ENCODE measurements at regions not wholly inside any gene's neighbourhood (a gene's known extent, or its start where the extent isn't known, plus 50 kb on each side); places are given as distances from the start of the nearest gene placed in this dataset.

GRCh38 chr9:29389421-29389820 is 1816.1 kb upstream of the C9orf72 start:
- Histone ChIP-seq H4K20me1 (ENCODE audit: insufficient read depth, low read length, poor library complexity, severe bottlenecking) (no peaks in the 10 kb centered on the region), H3K9me2 (replicated peaks; ENCODE audit: low read depth, low read length) (no peaks in the 10 kb centered on the region), H2AFZ (ENCODE audit: low read length) (no peak overlapping the region), H3K36me3 (ENCODE audit: insufficient read depth, low read length) (no peaks in the 10 kb centered on the region), H3K79me2 (ENCODE audit: insufficient read depth, low read length) (no peaks in the 10 kb centered on the region), H3K4me3 (ENCODE audit: low read length, poor library complexity, severe bottlenecking) (no peak overlapping the region), H3F3A (ENCODE audit: low read depth) (no peaks in the 10 kb centered on the region), H3K4me2 (ENCODE audit: low read depth, low read length, poor library complexity, severe bottlenecking) (no peak overlapping the region), H3K27me3 (ENCODE audit: insufficient read depth, low read length, poor library complexity, severe bottlenecking) (no peaks in the 10 kb centered on the region), H3K4me1 (ENCODE audit: insufficient read depth, low read length, poor library complexity, severe bottlenecking) (no peaks in the 10 kb centered on the region), H3K9me3 (ENCODE audit: insufficient read depth, low read depth, low read length) (no peaks in the 10 kb centered on the region; the same call in 1 of the 2 replicates), H3K9ac (ENCODE audit: low read depth, low read length, poor library complexity, severe bottlenecking) (no peak overlapping the region)
- no peak for TF ChIP-seq CTCF (conservative IDR thresholded peaks at IDR 0.05; ENCODE audit: low read length)

GRCh38 chr9:29390859-29391258 is 1817.6 kb upstream of the C9orf72 start:
- TF ChIP-seq EZH2phosphoT487 (IDR thresholded peaks at IDR 0.05; ENCODE audit: borderline replicate concordance) (no peak), CTCF (conservative IDR thresholded peaks at IDR 0.05; ENCODE audit: low read length) (no peak)
- no peaks in the 10 kb centered on the region for H3K36me3 ChIP-seq (ENCODE audit: insufficient read depth, low read length)
- H3K27me3 ChIP-seq (ENCODE audit: insufficient read depth, low read length, poor library complexity, severe bottlenecking) = no peaks in the 10 kb centered on the region
- no peaks in the 10 kb centered on the region for H3K9me2 ChIP-seq (replicated peaks; ENCODE audit: low read depth, low read length)
- H3K79me2 ChIP-seq (ENCODE audit: insufficient read depth, low read length) = no peaks in the 10 kb centered on the region
- H3K4me1 ChIP-seq (ENCODE audit: insufficient read depth, low read length, poor library complexity, severe bottlenecking) = no peaks in the 10 kb centered on the region
- H3K4me3 ChIP-seq (ENCODE audit: low read length, poor library complexity, severe bottlenecking) = no peak overlapping the region
- H3F3A ChIP-seq (ENCODE audit: low read depth) = no peaks in the 10 kb centered on the region
- H3K9me3 ChIP-seq (ENCODE audit: insufficient read depth, low read depth, low read length) = no peaks in the 10 kb centered on the region; the same call in 1 of the 2 replicates
- no peak overlapping the region for H2AFZ ChIP-seq (ENCODE audit: low read length)
- H3K9ac ChIP-seq (ENCODE audit: low read depth, low read length, poor library complexity, severe bottlenecking) = no peak overlapping the region
- H3K4me2 ChIP-seq (ENCODE audit: low read depth, low read length, poor library complexity, severe bottlenecking) = no peak overlapping the region
- H4K20me1 ChIP-seq (ENCODE audit: insufficient read depth, low read length, poor library complexity, severe bottlenecking) = no peaks in the 10 kb centered on the region

- no peaks in the 10 kb centered on the region for H3K79me2 ChIP-seq (ENCODE audit: insufficient read depth, low read length)
- H3K4me1 ChIP-seq (ENCODE audit: insufficient read depth, low read length, poor library complexity, severe bottlenecking) = no peaks in the 10 kb centered on the region
- H3K27me3 ChIP-seq (ENCODE audit: insufficient read depth, low read length, poor library complexity, severe bottlenecking) = no peaks in the 10 kb centered on the region
- H3K9ac ChIP-seq (ENCODE audit: low read depth, low read length, poor library complexity, severe bottlenecking) = no peak overlapping the region
- TF ChIP-seq CTCF (conservative IDR thresholded peaks at IDR 0.05; ENCODE audit: low read length) (no peak), EZH2phosphoT487 (IDR thresholded peaks at IDR 0.05; ENCODE audit: borderline replicate concordance) (no peak)
- no peak overlapping the region for H3K4me2 ChIP-seq (ENCODE audit: low read depth, low read length, poor library complexity, severe bottlenecking)
- H4K20me1 ChIP-seq (ENCODE audit: insufficient read depth, low read length, poor library complexity, severe bottlenecking) = no peaks in the 10 kb centered on the region
- H3K36me3 ChIP-seq (ENCODE audit: insufficient read depth, low read length) = no peaks in the 10 kb centered on the region
- H3K4me3 ChIP-seq (ENCODE audit: low read length, poor library complexity, severe bottlenecking) = no peak overlapping the region
- no peak overlapping the region for H2AFZ ChIP-seq (ENCODE audit: low read length)
- no peaks in the 10 kb centered on the region for H3K9me2 ChIP-seq (replicated peaks; ENCODE audit: low read depth, low read length)
- no peaks in the 10 kb centered on the region for H3F3A ChIP-seq (ENCODE audit: low read depth)
- no peaks in the 10 kb centered on the region for H3K9me3 ChIP-seq (ENCODE audit: insufficient read depth, low read depth, low read length)
These were observed 1819.8 kb upstream of the C9orf72 start for GRCh38 chr9:29393064-29393463.

Measured in Loucy (cell line).